HG02678 (cell line): ENCODE measurements at regions not wholly inside any gene's neighbourhood (a gene's known extent, or its start where the extent isn't known, plus 50 kb on each side); places are given as distances from the start of the nearest gene placed in this dataset.
"Not testable (repeated sequence)": the region's sequence is repeated elsewhere in the genome, so short reads cannot be mapped to it uniquely, and the experiment has no call there.

Experiments used
- ATAC-seq: cut with Tn5 transposase; IDR thresholded peaks from one replicate; pipeline ENCODE4 v1.9.1; 2021; ENCODE audit warnings: mild to moderate bottlenecking, moderate library complexity; ENCODE audit not compliant: unreplicated experiment

GRCh38 chr3:23111797-23112196, 91.3 kb upstream of the UBE2E2 start:
- ATAC-seq: no peak

GRCh38 chr3:23112491-23112890, 90.6 kb upstream of the UBE2E2 start:
- no peak for ATAC-seq

- ATAC-seq: no peak
Measured at GRCh38 chr3:23113455-23114171, 89.5 kb upstream of the UBE2E2 start.

- no peak for ATAC-seq
Measured at GRCh38 chr3:23114432-23114831, 88.7 kb upstream of the UBE2E2 start.

GRCh38 chr3:23115171-23115877, 87.8 kb upstream of the UBE2E2 start:
- ATAC-seq: no peak

GRCh38 chr3:23116081-23116837, 86.9 kb upstream of the UBE2E2 start:
- ATAC-seq: no peak

- no peak for ATAC-seq
Measured at GRCh38 chr3:23117856-23118255, 85.3 kb upstream of the UBE2E2 start.

- no peak for ATAC-seq
Measured at GRCh38 chr3:23127196-23127595, 75.9 kb upstream of the UBE2E2 start.

GRCh38 chr3:23128655-23129054, 74.5 kb upstream of the UBE2E2 start:
- no peak for ATAC-seq

GRCh38 chr3:23129117-23129516, 74.0 kb upstream of the UBE2E2 start:
- no peak for ATAC-seq

GRCh38 chr3:23129817-23130216, 73.3 kb upstream of the UBE2E2 start:
- ATAC-seq: no peak

- no peak for ATAC-seq
Measured at GRCh38 chr3:23130406-23130805, 72.7 kb upstream of the UBE2E2 start.

GRCh38 chr3:23135026-23135785, 67.9 kb upstream of the UBE2E2 start:
- no peak for ATAC-seq

- ATAC-seq: no peak
Measured at GRCh38 chr3:23136054-23136453, 67.1 kb upstream of the UBE2E2 start.

- ATAC-seq: not testable (repeated sequence)
Measured at GRCh38 chr3:23144051-23144450, 59.1 kb upstream of the UBE2E2 start.

- no peak for ATAC-seq
Measured at GRCh38 chr3:23146163-23146562, 57.0 kb upstream of the UBE2E2 start.

GRCh38 chr3:23152989-23153388, 50.1 kb upstream of the UBE2E2 start:
- ATAC-seq: no peak
